ENCODE measurements at regions not wholly inside any gene's neighbourhood (a gene's known extent, or its start where the extent isn't known, plus 50 kb on each side); places are given as distances from the start of the nearest gene placed in this dataset.

GRCh38 chr6:15716889-15717288 lies 54.1 kb upstream of the DTNBP1 start:
- no peak for TF ChIP-seq ZBTB20 (tag by site-specific recombination; IDR thresholded peaks at IDR 0.05)
- peak; percentile 65 for TF ChIP-seq SCRT2 (tag by site-specific recombination; IDR thresholded peaks at IDR 0.05)
- POLR2A ChIA-PET, result no interaction called here
- H3K36me3 ChIP-seq (ENCODE audit: control insufficient read depth in 2 of 2, insufficient read depth in 1 of 2, low read length in 2 of 2), result no peaks in the 10 kb centered on the region
- CTCF ChIA-PET, result interaction anchor here (0.8 to 0.9 kb wide), 2 partner anchors 110 to 112 kb away, joined by 3 read pairs; no protein-coding TSS in a partner anchor
- H3K9me3 ChIP-seq (ENCODE audit: control insufficient read depth, insufficient read depth, low read depth, low read length), result no peaks in the 10 kb centered on the region
- no peaks in the 10 kb centered on the region for H3K4me1 ChIP-seq (ENCODE audit: control insufficient read depth, insufficient read depth, low read length)
- no peak overlapping the region for H3K4me3 ChIP-seq (ENCODE audit: low read depth, low read length)
- H3K27ac ChIP-seq (ENCODE audit: extremely low read depth, low read depth, low read length), result no peak overlapping the region

- H3K9me3 ChIP-seq (ENCODE audit: control insufficient read depth, insufficient read depth, low read depth, low read length), result no peaks in the 10 kb centered on the region
- TF ChIP-seq CTCF (tag by site-specific recombination; IDR thresholded peaks at IDR 0.05) (no peak), ZNF701 (tag by site-specific recombination; IDR thresholded peaks at IDR 0.05) (no peak), KLF8 (tag by site-specific recombination; IDR thresholded peaks at IDR 0.05) (no peak), ZEB2 (tag by site-specific recombination; IDR thresholded peaks at IDR 0.05) (no peak), ZNF501 (tag by site-specific recombination; IDR thresholded peaks at IDR 0.05) (no peak), ZBTB1 (tag by site-specific recombination; IDR thresholded peaks at IDR 0.05) (no peak), ZBTB21 (tag by site-specific recombination; IDR thresholded peaks at IDR 0.05) (no peak), ZNF692 (tag by site-specific recombination; IDR thresholded peaks at IDR 0.05) (no peak), ZNF513 (tag by site-specific recombination; IDR thresholded peaks at IDR 0.05) (no peak), ZNF138 (tag by site-specific recombination; IDR thresholded peaks at IDR 0.05; ENCODE audit: borderline replicate concordance) (no peak), ZNF514 (tag by site-specific recombination; IDR thresholded peaks at IDR 0.05) (no peak), YY1 (tag by site-specific recombination; IDR thresholded peaks at IDR 0.05) (no peak), ZFP69B (tag by site-specific recombination; IDR thresholded peaks at IDR 0.05) (no peak), SCRT1 (tag by site-specific recombination; IDR thresholded peaks at IDR 0.05; ENCODE audit: borderline replicate concordance) (no peak), ZNF639 (tag by site-specific recombination; IDR thresholded peaks at IDR 0.05) (no peak), ZNF16 (tag by site-specific recombination; IDR thresholded peaks at IDR 0.05; ENCODE audit: low read depth) (no peak), ZNF146 (tag by site-specific recombination; IDR thresholded peaks at IDR 0.05) (no peak), ZNF544 (tag by site-specific recombination; IDR thresholded peaks at IDR 0.05) (no peak), PRDM6 (tag by site-specific recombination; IDR thresholded peaks at IDR 0.05) (no peak)
- H3K36me3 ChIP-seq (ENCODE audit: control insufficient read depth in 2 of 2, insufficient read depth in 1 of 2, low read length in 2 of 2), result no peaks in the 10 kb centered on the region
- H3K4me1 ChIP-seq (ENCODE audit: control insufficient read depth, insufficient read depth, low read length), result no peaks in the 10 kb centered on the region
- CTCF ChIA-PET, result interaction anchor here (0.6 to 0.7 kb wide), 3 partner anchors 8 to 128 kb away, joined by 3 to 4 read pairs (median 3); no protein-coding TSS in a partner anchor
- no peak overlapping the region for H3K4me3 ChIP-seq (ENCODE audit: low read depth, low read length)
- POLR2A ChIA-PET, result interaction anchor here (0.9 kb wide), 1 partner anchor 18 kb away, joined by 4 read pairs; no protein-coding TSS in a partner anchor
- H3K27ac ChIP-seq (ENCODE audit: extremely low read depth, low read depth, low read length), result no peak overlapping the region
Observed at GRCh38 chr6:15715851-15716250, 53.0 kb upstream of the DTNBP1 start.
